GM18502 (cell line): ENCODE measurements at regions not wholly inside any gene's neighbourhood (a gene's known extent, or its start where the extent isn't known, plus 50 kb on each side); places are given as distances from the start of the nearest gene placed in this dataset.
"Not testable (repeated sequence)": the region's sequence is repeated elsewhere in the genome, so short reads cannot be mapped to it uniquely, and the experiment has no call there.

Source experiments
- ATAC-seq: cut with Tn5 transposase; IDR thresholded peaks from one replicate; pipeline ENCODE4 v1.9.1; 2021; ENCODE audit warnings: mild to moderate bottlenecking; ENCODE audit not compliant: unreplicated experiment, poor library complexity

- ATAC-seq: no peak
Observed at GRCh38 chr5:98391921-98392625, 381.4 kb upstream of the RGMB start.

- not testable (repeated sequence) for ATAC-seq
Observed at GRCh38 chr5:98393205-98393604, 380.3 kb upstream of the RGMB start.

DNA sequence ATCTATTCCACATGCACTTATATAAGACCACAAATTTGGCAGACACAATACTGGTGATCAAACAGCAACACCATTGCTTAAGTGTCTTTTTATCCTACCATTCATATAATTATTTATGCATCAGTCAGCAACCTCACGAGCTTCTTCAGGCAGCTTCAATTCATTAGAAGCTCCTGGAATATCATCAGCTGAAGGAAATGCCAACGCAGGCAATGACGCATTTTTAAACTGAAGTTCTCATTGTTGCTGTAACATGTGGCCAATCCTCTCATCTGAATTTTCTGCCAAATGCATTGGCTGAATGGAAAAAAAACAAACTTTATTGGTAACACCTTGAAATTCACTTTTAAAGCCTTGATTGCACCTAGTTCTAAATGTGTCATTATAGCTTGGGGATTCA lies 376.4 kb upstream of the RGMB start:
- no peak for ATAC-seq

GRCh38 chr5:98398465-98398864 lies 375.0 kb upstream of the RGMB start:
- no peak for ATAC-seq

GRCh38 chr5:98401656-98402055 lies 371.8 kb upstream of the RGMB start:
- ATAC-seq: no peak

DNA sequence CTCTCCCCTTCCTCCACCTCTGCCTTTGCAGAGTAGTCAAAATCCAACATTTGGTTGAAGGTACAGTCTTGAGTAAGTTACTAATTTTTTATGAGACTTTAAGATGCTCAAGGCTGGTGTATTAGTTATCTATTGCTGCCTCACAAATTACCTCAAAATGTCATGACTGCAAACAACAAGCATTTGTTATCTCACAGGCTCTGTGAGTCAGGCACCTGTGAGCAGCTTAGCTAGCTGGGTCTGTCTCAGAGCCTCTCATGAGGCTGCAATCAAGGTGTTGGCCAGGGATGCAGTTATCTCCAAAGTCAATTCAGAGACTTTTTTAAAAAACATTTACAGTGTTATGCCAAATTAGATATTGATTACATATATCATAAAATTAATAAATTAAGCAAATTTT lies 371.3 kb upstream of the RGMB start:
- ATAC-seq: no peak

- ATAC-seq: no peak
Observed at GRCh38 chr5:98403131-98403530, 370.3 kb upstream of the RGMB start.

GRCh38 chr5:98414938-98415337 lies 358.5 kb upstream of the RGMB start:
- ATAC-seq: no peak

GRCh38 chr5:98415663-98416062 lies 357.8 kb upstream of the RGMB start:
- ATAC-seq: no peak

DNA sequence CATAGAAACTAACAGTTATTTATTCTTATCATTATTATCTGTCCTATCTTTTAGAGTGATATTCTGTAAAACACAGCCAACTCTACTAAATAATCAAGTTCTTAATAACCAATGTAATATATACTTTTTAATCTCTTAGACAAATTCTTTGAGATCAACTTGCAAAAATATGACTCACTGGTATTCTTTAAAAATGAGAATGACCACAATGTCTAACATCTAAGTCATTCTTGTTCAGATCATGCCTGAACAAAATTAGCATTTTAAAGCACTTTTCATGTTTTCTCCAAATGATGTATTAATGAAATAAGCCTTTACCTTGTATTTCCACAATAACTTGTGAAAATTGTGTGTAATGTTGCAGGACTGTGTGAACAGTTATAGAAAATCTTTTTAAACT lies 356.9 kb upstream of the RGMB start:
- ATAC-seq: no peak

GRCh38 chr5:98419825-98420224 lies 353.6 kb upstream of the RGMB start:
- ATAC-seq: no peak

- no peak for ATAC-seq
Observed at GRCh38 chr5:98424681-98425450, 348.6 kb upstream of the RGMB start.

DNA sequence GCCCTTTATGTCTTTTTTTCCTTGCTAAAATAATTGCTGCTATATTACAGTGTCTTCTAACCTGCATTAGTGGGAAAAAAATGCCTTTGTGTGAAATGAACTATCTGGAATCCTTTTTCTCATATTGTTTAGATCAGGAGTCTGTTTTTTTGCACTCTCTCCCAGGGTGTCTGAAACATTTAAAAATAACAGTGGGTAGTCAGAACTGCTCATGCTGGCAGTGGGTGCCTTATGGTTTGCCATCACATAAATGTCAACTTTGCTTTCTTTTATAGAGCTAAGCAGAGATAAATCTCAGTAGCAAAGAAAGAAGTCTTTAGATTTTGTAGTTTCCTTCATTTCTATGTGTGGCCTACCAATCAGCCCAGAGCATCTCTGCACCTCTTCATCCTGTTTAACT lies 347.8 kb upstream of the RGMB start:
- ATAC-seq: no peak

GRCh38 chr5:98428806-98429205 lies 344.7 kb upstream of the RGMB start:
- ATAC-seq: peak; percentile 75

- no peak for ATAC-seq
Observed at GRCh38 chr5:98432378-98432777, 341.1 kb upstream of the RGMB start.

DNA sequence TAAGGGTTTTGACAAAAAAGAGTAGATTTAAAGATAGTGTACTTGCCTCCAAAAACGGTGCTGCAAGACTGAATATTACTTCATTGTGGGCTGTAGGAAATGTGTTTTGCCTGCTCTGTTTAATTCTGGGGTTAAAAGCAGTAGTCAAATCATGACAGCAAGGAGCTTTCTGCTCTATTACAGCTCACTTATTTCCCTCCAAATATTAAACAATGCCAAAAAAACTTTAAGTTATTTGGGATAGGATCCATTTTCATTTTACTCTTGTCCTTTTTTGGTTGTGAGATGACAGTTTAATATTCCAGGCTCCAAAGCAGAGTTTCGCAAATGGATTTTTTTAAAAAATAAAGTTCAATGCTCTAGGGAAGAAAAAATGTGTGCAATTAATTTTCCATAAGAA lies 340.4 kb upstream of the RGMB start:
- ATAC-seq: no peak

- no peak for ATAC-seq
Observed at GRCh38 chr5:98433673-98434072, 339.8 kb upstream of the RGMB start.

GRCh38 chr5:98436667-98437066 lies 336.8 kb upstream of the RGMB start:
- no peak for ATAC-seq

DNA sequence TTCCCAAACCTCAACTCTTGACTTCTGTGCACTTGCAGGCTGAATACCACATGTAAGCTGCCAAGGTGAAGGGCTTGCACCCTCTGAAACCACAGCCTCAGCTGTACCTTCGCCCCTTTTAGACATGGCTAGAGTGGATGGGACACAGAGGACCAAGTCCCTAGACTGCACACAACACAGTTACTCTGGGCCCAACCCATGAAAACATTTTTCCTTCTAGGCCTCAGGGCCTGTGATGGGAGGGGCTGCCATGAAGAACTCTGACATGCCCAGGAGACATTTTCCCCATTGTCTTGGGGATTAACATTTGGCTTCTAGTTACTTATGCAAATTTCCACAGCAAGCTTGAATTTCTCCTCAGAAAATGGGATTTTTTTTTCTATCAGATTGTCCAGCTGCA lies 331.0 kb upstream of the RGMB start:
- ATAC-seq: no peak

- no peak for ATAC-seq
Observed at GRCh38 chr5:98443881-98444280, 329.6 kb upstream of the RGMB start.

DNA sequence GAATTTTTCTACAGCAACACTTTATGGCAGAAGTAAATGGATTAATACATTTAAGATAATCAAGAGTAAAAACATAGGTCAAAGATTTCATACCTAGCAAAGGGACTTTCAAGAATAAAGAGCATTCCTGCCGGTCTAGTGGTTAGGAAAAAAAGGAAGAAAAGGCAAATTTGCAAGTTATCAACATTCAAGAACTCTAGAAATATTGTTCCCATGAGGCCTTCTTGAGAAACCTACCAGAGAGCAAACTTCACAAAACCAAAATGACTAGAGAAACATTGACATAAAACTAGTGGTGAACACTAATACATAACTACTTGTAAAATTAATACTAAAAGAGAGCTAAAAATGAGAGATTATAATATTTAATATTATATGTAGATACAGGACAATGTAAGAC lies 320.2 kb upstream of the RGMB start:
- no peak for ATAC-seq

DNA sequence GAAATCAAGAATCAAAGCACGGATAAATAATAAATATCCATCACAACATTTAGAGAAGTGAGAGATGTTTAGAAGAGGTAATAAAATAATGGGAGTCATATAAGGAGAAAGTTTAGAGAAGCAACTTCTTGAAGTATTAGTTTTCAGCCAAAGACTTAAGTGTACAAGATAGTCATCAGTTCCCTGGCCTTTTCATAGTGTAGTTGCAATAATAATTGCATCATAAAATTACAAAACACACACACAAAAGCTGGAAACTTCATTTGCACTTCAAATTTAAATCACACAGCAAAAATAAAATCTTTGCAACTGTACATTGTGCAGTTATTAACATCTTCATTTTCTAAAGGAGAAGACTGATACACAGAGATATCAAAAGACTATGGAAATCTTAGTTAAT lies 319.1 kb upstream of the RGMB start:
- ATAC-seq: no peak
